ENCODE measurements at regions not wholly inside any gene's neighbourhood (a gene's known extent, or its start where the extent isn't known, plus 50 kb on each side); places are given as distances from the start of the nearest gene placed in this dataset.

DNA sequence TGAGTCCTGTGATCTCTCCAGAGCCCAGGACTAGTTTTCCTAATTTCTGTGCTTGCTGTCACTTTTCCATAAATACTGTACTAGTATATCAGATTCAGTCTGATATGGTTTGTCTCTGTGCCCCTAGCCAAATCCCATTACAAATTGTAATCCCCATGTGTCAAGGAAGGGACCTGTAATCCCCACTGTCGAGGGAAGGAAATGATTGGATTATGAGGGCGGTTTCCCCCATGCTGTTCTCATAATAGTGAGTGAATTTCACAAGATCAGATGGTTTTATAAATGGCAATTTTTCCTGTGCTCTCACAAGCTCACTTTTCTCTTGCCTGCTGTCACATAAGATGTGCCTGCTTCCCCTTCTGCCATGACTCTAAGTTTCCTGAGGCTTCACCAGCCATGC is 54.8 kb upstream of the IFRD1 start:
- H3K4me3 Mint-ChIP-seq: no peak overlapping the region
- H3K4me1 Mint-ChIP-seq: peaks cover 27 to 45% (median 34%) of the 10 kb centered on the region in 7 donors
- ATAC-seq (no peak), DNase-seq (no peak)
- H3K27me3 Mint-ChIP-seq: peaks cover 0 to 44% (median 4%) of the 10 kb centered on the region in 5 donors
- Histone ChIP-seq H3K4me1 (ENCODE audit: control insufficient read depth in 2 of 2, insufficient read depth in 2 of 2, low read length in 2 of 2) (peaks cover 0 to 25% of the 10 kb centered on the region in 2 donors), H3K27me3 (ENCODE audit: control insufficient read depth in 2 of 2, insufficient read depth in 2 of 2, low read length in 2 of 2) (no peaks in the 10 kb centered on the region), H3K9me3 (ENCODE audit: control insufficient read depth in 2 of 3, low read length in 3 of 3) (no peaks in the 10 kb centered on the region), H3K27ac (ENCODE audit: low read depth, low read length) (no peak overlapping the region), H3K36me3 (ENCODE audit: control insufficient read depth in 2 of 3, insufficient read depth in 3 of 3, low read length in 3 of 3) (no peaks in the 10 kb centered on the region), H3K4me3 (ENCODE audit: low read length) (no peak overlapping the region)
- H3K27ac Mint-ChIP-seq: peak overlapping the region in 1 of 9 donors; percentile 78
- H3K9me3 Mint-ChIP-seq: peaks cover 0 to 2% (median 0%) of the 10 kb centered on the region in 11 donors
- ChIA-PET CTCF (no interaction called here), POLR2A (no interaction called here)
- H3K36me3 Mint-ChIP-seq: no peaks in the 10 kb centered on the region
- intact Hi-C loops (cut with micrococcal nuclease): no loop called here

DNA sequence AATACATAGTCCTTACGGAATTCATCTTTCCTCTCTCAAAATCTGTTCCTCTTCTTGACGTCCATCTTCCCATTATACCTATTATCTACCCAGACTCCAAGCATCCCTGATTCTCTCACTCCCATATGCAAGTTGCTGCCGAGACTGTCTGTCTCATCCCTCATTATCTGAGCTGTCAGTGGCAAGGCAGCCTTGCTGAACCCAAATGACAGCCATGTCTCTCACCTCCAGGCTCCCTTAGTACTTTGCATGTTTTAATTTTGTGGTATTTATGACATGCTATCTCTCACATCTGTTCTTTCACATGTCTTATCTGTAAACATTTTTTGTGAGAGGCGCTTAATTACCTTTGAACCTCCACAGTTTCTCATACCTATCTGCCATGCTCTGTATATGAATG is 54.4 kb upstream of the IFRD1 start:
- Histone ChIP-seq H3K36me3 (ENCODE audit: control insufficient read depth in 2 of 3, insufficient read depth in 3 of 3, low read length in 3 of 3) (no peaks in the 10 kb centered on the region), H3K27ac (ENCODE audit: low read depth, low read length) (no peak overlapping the region), H3K4me3 (ENCODE audit: low read length) (no peak overlapping the region), H3K4me1 (ENCODE audit: control insufficient read depth in 2 of 2, insufficient read depth in 2 of 2, low read length in 2 of 2) (peaks cover 0 to 25% of the 10 kb centered on the region in 2 donors), H3K9me3 (ENCODE audit: control insufficient read depth in 2 of 3, low read length in 3 of 3) (no peaks in the 10 kb centered on the region), H3K27me3 (ENCODE audit: control insufficient read depth in 2 of 2, insufficient read depth in 2 of 2, low read length in 2 of 2) (no peaks in the 10 kb centered on the region)
- CTCF ChIA-PET: no interaction called here
- POLR2A ChIA-PET: interaction anchor here (0.6 to 1.0 kb wide), 2 partner anchors 54 to 394 kb away, joined by 3 read pairs; partner anchors contain the start of gene IFRD1
- no peak for DNase-seq
- intact Hi-C loops (cut with micrococcal nuclease): no loop called here
- Mint-ChIP-seq H3K27me3 (peaks cover 0 to 39% (median 4%) of the 10 kb centered on the region in 5 donors), H3K36me3 (no peaks in the 10 kb centered on the region), H3K27ac (peak overlapping the region in 2 of 9 donors; percentile 31 to 78), H3K4me1 (peaks cover 24 to 41% (median 32%) of the 10 kb centered on the region in 7 donors), H3K4me3 (no peak overlapping the region), H3K9me3 (peaks cover 0 to 2% (median 0%) of the 10 kb centered on the region in 11 donors)
- no peak for ATAC-seq

- H3K36me3 Mint-ChIP-seq: no peaks in the 10 kb centered on the region
- CTCF ChIA-PET: no interaction called here
- Histone ChIP-seq H3K36me3 (ENCODE audit: control insufficient read depth in 2 of 3, insufficient read depth in 3 of 3, low read length in 3 of 3) (no peaks in the 10 kb centered on the region), H3K4me3 (ENCODE audit: low read length) (no peak overlapping the region), H3K27ac (ENCODE audit: low read depth, low read length) (no peak overlapping the region), H3K27me3 (ENCODE audit: control insufficient read depth in 2 of 2, insufficient read depth in 2 of 2, low read length in 2 of 2) (no peaks in the 10 kb centered on the region), H3K4me1 (ENCODE audit: control insufficient read depth in 2 of 2, insufficient read depth in 2 of 2, low read length in 2 of 2) (peaks cover 0 to 16% of the 10 kb centered on the region in 2 donors), H3K9me3 (ENCODE audit: control insufficient read depth in 2 of 3, low read length in 3 of 3) (no peaks in the 10 kb centered on the region)
- H3K9me3 Mint-ChIP-seq: peaks cover 0 to 1% (median 0%) of the 10 kb centered on the region in 11 donors
- H3K4me3 Mint-ChIP-seq: peak overlapping the region in 6 of 10 donors; percentile 10 to 55 (median 42)
- ATAC-seq: peak; percentile 88
- peak overlapping the region in 2 of 9 donors; percentile 47 to 69 for H3K27ac Mint-ChIP-seq
- peaks cover 14 to 27% (median 20%) of the 10 kb centered on the region in 7 donors for H3K4me1 Mint-ChIP-seq
- intact Hi-C loops (cut with micrococcal nuclease): loop anchor here in 1 of 2 donors (2.0 kb wide), 1 partner anchor 16 kb away; no protein-coding TSS in a partner anchor
- POLR2A ChIA-PET: no interaction called here
- peaks cover 0 to 34% (median 4%) of the 10 kb centered on the region in 5 donors for H3K27me3 Mint-ChIP-seq
- no peak for DNase-seq
Observed at GRCh38 chr7:112398534-112398933, 51.7 kb upstream of the IFRD1 start.

DNA sequence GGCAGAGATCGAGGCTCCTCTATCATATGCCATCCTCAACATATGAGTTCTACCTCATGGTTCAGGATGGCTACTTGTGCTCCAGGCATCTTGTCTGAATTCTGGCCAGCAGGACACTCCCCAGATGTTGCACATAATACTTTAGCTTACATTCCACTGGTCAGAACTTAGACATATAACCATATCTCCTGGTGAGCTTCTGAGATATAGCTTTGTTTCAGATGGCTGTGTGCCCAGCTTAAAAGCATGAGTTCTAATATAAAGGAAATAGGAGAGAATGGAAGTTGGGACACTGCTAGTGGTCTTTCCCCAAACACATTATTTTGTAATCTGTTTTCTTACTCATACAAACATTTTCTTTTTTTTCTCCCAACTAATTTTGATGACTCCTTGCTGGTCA is 50.8 kb upstream of the IFRD1 start:
- Histone ChIP-seq H3K4me1 (ENCODE audit: control insufficient read depth in 2 of 2, insufficient read depth in 2 of 2, low read length in 2 of 2) (peaks cover 0 to 16% of the 10 kb centered on the region in 2 donors), H3K27ac (ENCODE audit: low read depth, low read length) (no peak overlapping the region), H3K9me3 (ENCODE audit: control insufficient read depth in 2 of 3, low read length in 3 of 3) (no peaks in the 10 kb centered on the region), H3K4me3 (ENCODE audit: low read length) (no peak overlapping the region), H3K27me3 (ENCODE audit: control insufficient read depth in 2 of 2, insufficient read depth in 2 of 2, low read length in 2 of 2) (no peaks in the 10 kb centered on the region), H3K36me3 (ENCODE audit: control insufficient read depth in 2 of 3, insufficient read depth in 3 of 3, low read length in 3 of 3) (no peaks in the 10 kb centered on the region)
- H3K4me1 Mint-ChIP-seq: peaks cover 14 to 27% (median 18%) of the 10 kb centered on the region in 7 donors
- peaks cover 0 to 29% (median 4%) of the 10 kb centered on the region in 5 donors for H3K27me3 Mint-ChIP-seq
- H3K36me3 Mint-ChIP-seq: no peaks in the 10 kb centered on the region
- no peak overlapping the region for H3K4me3 Mint-ChIP-seq
- ATAC-seq (no peak), DNase-seq (no peak)
- CTCF ChIA-PET: interaction anchor here (0.6 kb wide), 1 partner anchor 20 kb away, joined by 3 read pairs; no protein-coding TSS in a partner anchor
- H3K9me3 Mint-ChIP-seq: no peaks in the 10 kb centered on the region
- intact Hi-C loops (cut with micrococcal nuclease): loop anchor here in 1 of 2 donors (2.0 kb wide), 1 partner anchor 17 kb away; no protein-coding TSS in a partner anchor
- POLR2A ChIA-PET: no interaction called here
- H3K27ac Mint-ChIP-seq: no peak overlapping the region

DNA sequence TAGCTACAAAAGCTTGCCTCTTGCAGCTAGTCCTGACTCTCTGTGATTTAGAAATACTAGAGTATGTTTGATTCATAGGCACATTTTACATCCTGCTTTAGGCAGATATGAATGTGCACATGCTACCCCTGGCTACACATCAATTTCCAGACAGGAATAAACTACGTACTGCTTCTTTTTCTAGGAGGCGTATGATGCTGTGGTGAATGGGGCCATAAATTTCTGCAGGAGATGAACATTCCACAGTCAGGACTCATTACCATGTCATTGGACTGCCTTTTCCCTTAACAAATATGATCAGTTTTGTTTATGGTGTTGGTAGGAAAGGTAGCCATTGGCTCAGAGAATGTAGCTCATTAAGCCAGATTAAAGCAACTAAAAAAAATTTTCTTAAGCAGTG is 50.1 kb upstream of the IFRD1 start:
- Histone ChIP-seq H3K36me3 (ENCODE audit: control insufficient read depth in 2 of 3, insufficient read depth in 3 of 3, low read length in 3 of 3) (no peaks in the 10 kb centered on the region), H3K27me3 (ENCODE audit: control insufficient read depth in 2 of 2, insufficient read depth in 2 of 2, low read length in 2 of 2) (no peaks in the 10 kb centered on the region), H3K27ac (ENCODE audit: low read depth, low read length) (no peak overlapping the region), H3K9me3 (ENCODE audit: control insufficient read depth in 2 of 3, low read length in 3 of 3) (no peaks in the 10 kb centered on the region), H3K4me3 (ENCODE audit: low read length) (no peak overlapping the region), H3K4me1 (ENCODE audit: control insufficient read depth in 2 of 2, insufficient read depth in 2 of 2, low read length in 2 of 2) (peaks cover 0 to 16% of the 10 kb centered on the region in 2 donors)
- Mint-ChIP-seq H3K4me3 (no peak overlapping the region), H3K9me3 (no peaks in the 10 kb centered on the region), H3K36me3 (no peaks in the 10 kb centered on the region), H3K27ac (no peak overlapping the region), H3K4me1 (peaks cover 14 to 27% (median 18%) of the 10 kb centered on the region in 7 donors), H3K27me3 (peaks cover 0 to 31% (median 4%) of the 10 kb centered on the region in 5 donors)
- DNase-seq (no peak), ATAC-seq (no peak)
- POLR2A ChIA-PET: interaction anchor here (0.6 to 0.7 kb wide), 2 partner anchors 41 to 1625 kb away, joined by 3 to 4 read pairs; no protein-coding TSS in a partner anchor
- CTCF ChIA-PET: interaction anchor here (0.6 kb wide), 1 partner anchor 20 kb away, joined by 3 read pairs; no protein-coding TSS in a partner anchor
- intact Hi-C loops (cut with micrococcal nuclease): no loop called here
